ENCODE measurements at regions not wholly inside any gene's neighbourhood (a gene's known extent, or its start where the extent isn't known, plus 50 kb on each side); places are given as distances from the start of the nearest gene placed in this dataset.

DNA sequence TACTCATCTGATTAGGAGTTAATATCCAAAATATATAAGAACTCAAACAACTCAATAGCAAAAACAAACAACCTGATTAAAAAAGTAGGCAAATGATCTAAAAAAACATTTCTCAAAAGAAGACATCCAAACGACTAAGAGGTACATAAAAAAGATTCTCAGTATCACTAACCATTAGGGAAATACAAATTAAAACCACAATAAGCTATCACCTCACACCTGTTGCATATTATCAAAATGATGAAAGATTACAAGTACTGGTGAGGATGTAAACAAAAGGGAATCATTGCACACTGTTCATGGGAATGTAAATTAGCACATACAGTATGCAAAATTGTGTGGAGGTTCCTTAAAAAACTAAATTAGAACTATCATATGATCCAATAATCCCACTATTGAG is 865.5 kb downstream of the TMEM182 start:
- H3K9me3 ChIP-seq (ENCODE audit: control insufficient read depth, insufficient read depth, low read length): no peaks in the 10 kb centered on the region

DNA sequence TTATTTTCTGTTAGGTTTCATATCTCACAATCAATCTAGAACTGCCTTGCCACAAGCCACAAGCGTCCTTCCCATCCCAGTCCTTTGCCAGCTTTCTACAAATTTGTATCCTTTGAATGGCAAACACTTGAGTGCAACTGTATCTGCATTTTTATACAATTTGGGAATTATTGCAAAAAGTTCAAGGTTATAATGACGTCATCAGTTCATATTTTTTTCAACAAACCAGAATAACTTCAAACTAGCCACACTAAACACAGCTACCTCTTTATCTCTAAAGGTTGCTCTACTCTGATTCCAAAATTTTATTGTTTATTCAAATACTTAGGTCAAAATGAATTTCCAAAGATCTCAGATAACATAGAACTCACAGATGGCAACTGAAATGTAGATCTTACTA is 877.1 kb downstream of the TMEM182 start:
- no CpG with 5 or more reads among the region's 2 CpGs for WGBS (ENCODE audit: insufficient coverage, insufficient read length)
- Histone ChIP-seq H3K9me3 (ENCODE audit: control insufficient read depth, insufficient read depth, low read length) (no peaks in the 10 kb centered on the region), H3K4me1 (ENCODE audit: control insufficient read depth, insufficient read depth, low read length) (no peaks in the 10 kb centered on the region), H3K4me3 (ENCODE audit: low read length) (no peak overlapping the region), H3K36me3 (ENCODE audit: control insufficient read depth, insufficient read depth, low read length) (no peaks in the 10 kb centered on the region), H3K27me3 (ENCODE audit: control insufficient read depth, insufficient read depth, low read length) (no peaks in the 10 kb centered on the region), H3K27ac (ENCODE audit: low read length) (no peak overlapping the region)
- DNase-seq (ENCODE audit: low read depth, low spot score): no peak

More for the DNA sequence above, 865.5 kb downstream of the TMEM182 start:
- no peak overlapping the region for H3K27ac ChIP-seq (ENCODE audit: low read length)
- no CpG with 5 or more reads among the region's 1 CpG for WGBS (ENCODE audit: insufficient coverage, insufficient read length)
- H3K36me3 ChIP-seq (ENCODE audit: control insufficient read depth, insufficient read depth, low read length): no peaks in the 10 kb centered on the region
- H3K27me3 ChIP-seq (ENCODE audit: control insufficient read depth, insufficient read depth, low read length): no peaks in the 10 kb centered on the region
- H3K4me1 ChIP-seq (ENCODE audit: control insufficient read depth, insufficient read depth, low read length): no peaks in the 10 kb centered on the region
- no peak overlapping the region for H3K4me3 ChIP-seq (ENCODE audit: low read length)
- DNase-seq (ENCODE audit: low read depth, low spot score): no peak

DNA sequence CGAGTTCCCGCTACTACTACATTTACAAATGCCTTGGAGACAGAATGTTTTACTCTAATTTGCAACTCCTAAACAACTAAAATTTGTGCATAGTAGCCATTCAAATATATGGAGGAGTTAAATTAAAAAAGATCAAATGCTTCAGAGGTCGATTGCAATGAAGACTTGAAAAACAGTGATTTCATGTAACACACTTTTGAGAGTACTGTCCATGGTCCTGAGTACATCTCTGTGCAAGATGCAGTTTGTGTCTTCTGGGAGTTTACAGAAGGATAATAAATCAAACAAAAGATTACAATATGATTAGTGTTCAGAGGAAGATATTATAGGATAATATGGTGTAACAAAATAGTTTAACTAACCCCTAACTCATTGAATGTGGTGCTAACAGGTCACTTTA is 894.7 kb downstream of the TMEM182 start:
- DNase-seq (ENCODE audit: low read depth, low spot score): no peak
- WGBS (ENCODE audit: insufficient coverage, insufficient read length): no CpG with 5 or more reads among the region's 3 CpGs
- Histone ChIP-seq H3K27me3 (ENCODE audit: control insufficient read depth, insufficient read depth, low read length) (no peaks in the 10 kb centered on the region), H3K36me3 (ENCODE audit: control insufficient read depth, insufficient read depth, low read length) (no peaks in the 10 kb centered on the region), H3K4me1 (ENCODE audit: control insufficient read depth, insufficient read depth, low read length) (no peaks in the 10 kb centered on the region), H3K27ac (ENCODE audit: low read length) (no peak overlapping the region), H3K9me3 (ENCODE audit: control insufficient read depth, insufficient read depth, low read length) (no peaks in the 10 kb centered on the region), H3K4me3 (ENCODE audit: low read length) (no peak overlapping the region)

DNA sequence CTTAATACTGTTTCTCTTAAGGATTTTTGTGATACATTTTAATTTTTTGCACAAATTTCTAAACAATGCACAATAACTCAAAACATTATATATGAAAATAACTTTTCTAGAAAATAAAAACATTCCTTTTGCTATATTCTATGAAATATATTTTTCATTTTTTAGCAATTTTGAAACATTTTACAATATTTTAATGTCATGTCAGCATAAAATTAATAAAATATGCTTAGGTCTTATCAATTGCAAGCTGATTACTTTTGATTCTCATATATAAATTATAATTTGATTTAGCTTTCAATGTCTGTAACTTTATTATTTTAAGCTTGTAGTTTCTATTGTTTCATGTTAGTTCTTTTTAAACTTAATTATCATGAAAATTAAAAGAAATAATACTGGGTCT is 898.7 kb downstream of the TMEM182 start:
- Histone ChIP-seq H3K27me3 (ENCODE audit: control insufficient read depth, insufficient read depth, low read length) (no peaks in the 10 kb centered on the region), H3K4me1 (ENCODE audit: control insufficient read depth, insufficient read depth, low read length) (no peaks in the 10 kb centered on the region), H3K36me3 (ENCODE audit: control insufficient read depth, insufficient read depth, low read length) (no peaks in the 10 kb centered on the region), H3K9me3 (ENCODE audit: control insufficient read depth, insufficient read depth, low read length) (no peaks in the 10 kb centered on the region), H3K4me3 (ENCODE audit: low read length) (no peak overlapping the region), H3K27ac (ENCODE audit: low read length) (no peak overlapping the region)
- DNase-seq (ENCODE audit: low read depth, low spot score): no peak

DNA sequence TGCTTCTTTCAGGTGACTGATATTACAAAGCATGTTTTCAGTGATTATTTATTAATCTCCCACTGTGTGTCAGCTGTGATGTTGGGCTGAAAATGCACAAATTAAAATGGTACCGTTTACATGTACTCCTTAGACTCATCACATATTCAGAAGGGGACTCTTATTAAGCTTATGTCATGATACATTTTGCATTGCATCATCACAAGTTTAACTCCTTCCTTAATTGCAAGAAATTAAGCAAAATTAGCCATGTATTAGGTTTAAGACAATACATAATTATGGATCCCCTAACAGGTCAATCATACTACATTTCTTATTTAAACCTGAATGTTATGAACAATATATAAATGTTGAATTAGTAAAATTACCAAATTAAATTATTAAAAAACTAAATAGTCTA is 899.1 kb downstream of the TMEM182 start:
- H3K27ac ChIP-seq (ENCODE audit: low read length): no peak overlapping the region
- no peak for DNase-seq (ENCODE audit: low read depth, low spot score)
- WGBS (ENCODE audit: insufficient coverage, insufficient read length): no CpG with 5 or more reads among the region's 1 CpG
- H3K9me3 ChIP-seq (ENCODE audit: control insufficient read depth, insufficient read depth, low read length): no peaks in the 10 kb centered on the region
- H3K36me3 ChIP-seq (ENCODE audit: control insufficient read depth, insufficient read depth, low read length): no peaks in the 10 kb centered on the region
- no peaks in the 10 kb centered on the region for H3K4me1 ChIP-seq (ENCODE audit: control insufficient read depth, insufficient read depth, low read length)
- H3K4me3 ChIP-seq (ENCODE audit: low read length): no peak overlapping the region
- H3K27me3 ChIP-seq (ENCODE audit: control insufficient read depth, insufficient read depth, low read length): no peaks in the 10 kb centered on the region

DNA sequence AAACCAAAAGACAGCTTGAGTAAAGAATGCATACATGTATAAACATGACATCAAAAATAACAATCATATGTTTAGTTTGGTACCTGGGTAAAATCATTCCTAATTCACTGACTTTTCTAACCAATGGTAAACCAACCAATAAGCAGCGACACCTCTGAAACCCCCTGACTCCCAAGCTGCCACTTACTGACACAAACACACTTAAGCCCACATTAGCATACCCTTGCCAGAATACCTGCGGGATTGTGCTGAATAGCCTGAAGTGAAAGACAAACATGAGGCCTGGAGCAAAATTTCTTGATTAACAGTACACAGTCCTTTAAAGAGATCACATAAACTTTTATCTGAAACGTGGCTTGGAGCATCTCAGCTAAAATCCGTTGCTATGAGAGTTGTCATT is 902.9 kb downstream of the TMEM182 start:
- no peaks in the 10 kb centered on the region for H3K9me3 ChIP-seq (ENCODE audit: control insufficient read depth, insufficient read depth, low read length)
- no peaks in the 10 kb centered on the region for H3K4me1 ChIP-seq (ENCODE audit: control insufficient read depth, insufficient read depth, low read length)
- no peak for DNase-seq (ENCODE audit: low read depth, low spot score)
- no peaks in the 10 kb centered on the region for H3K36me3 ChIP-seq (ENCODE audit: control insufficient read depth, insufficient read depth, low read length)
- no peak overlapping the region for H3K4me3 ChIP-seq (ENCODE audit: low read length)
- no CpG with 5 or more reads among the region's 4 CpGs for WGBS (ENCODE audit: insufficient coverage, insufficient read length)
- H3K27ac ChIP-seq (ENCODE audit: low read length): no peak overlapping the region
- H3K27me3 ChIP-seq (ENCODE audit: control insufficient read depth, insufficient read depth, low read length): no peaks in the 10 kb centered on the region

DNA sequence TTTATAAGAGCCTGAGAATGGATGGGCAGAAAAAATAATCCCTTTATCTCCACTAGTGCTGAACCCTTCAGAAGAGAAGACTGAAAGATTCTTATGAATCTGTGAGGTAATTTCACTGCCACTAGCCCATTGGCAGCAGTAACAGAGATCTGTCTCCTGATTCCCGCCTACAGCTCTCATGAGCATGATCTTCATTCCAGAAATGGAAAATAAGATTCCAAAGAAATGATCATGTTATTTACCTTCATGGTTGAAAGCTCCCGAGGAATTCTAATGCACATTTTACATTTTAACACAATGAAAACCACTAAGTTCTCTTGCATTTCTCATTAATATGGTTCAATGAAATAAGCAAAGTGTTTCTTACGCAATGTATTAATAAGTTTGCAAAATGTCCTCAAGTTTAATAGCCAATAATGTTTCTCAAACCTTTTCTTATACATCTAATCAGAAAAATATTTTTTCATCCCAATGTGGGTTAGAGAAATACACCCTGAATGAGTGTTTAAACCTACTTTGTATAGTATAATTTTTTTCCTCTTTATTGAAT is 905.6 kb downstream of the TMEM182 start:
- no peak for DNase-seq (ENCODE audit: low read depth, low spot score)
- no CpG with 5 or more reads among the region's 3 CpGs for WGBS (ENCODE audit: insufficient coverage, insufficient read length)
- no peaks in the 10 kb centered on the region for H3K27me3 ChIP-seq (ENCODE audit: control insufficient read depth, insufficient read depth, low read length)
- H3K27ac ChIP-seq (ENCODE audit: low read length): no peak overlapping the region
- H3K36me3 ChIP-seq (ENCODE audit: control insufficient read depth, insufficient read depth, low read length): no peaks in the 10 kb centered on the region
- H3K4me3 ChIP-seq (ENCODE audit: low read length): no peak overlapping the region
- H3K9me3 ChIP-seq (ENCODE audit: control insufficient read depth, insufficient read depth, low read length): no peaks in the 10 kb centered on the region
- no peaks in the 10 kb centered on the region for H3K4me1 ChIP-seq (ENCODE audit: control insufficient read depth, insufficient read depth, low read length)

DNA sequence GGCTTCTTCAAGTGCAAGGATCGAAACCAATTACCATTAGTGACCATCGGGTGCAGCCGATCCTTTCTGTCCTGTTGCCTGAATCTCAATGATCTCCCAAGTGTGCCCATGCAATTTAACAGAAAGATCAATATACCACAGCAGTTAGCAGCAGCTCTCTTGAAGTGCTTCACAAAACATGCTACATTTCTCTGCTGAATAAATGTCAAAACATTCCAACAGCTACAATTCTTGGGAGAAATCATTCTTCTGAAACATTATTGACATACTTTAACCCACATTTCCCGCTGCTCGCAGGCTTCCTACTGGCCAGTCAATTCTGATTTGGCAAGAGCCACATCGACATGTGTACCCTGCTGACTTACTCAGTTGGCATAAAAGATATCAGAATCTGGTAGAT is 907.7 kb downstream of the TMEM182 start:
- Histone ChIP-seq H3K4me3 (ENCODE audit: low read length) (no peak overlapping the region), H3K36me3 (ENCODE audit: control insufficient read depth, insufficient read depth, low read length) (no peaks in the 10 kb centered on the region), H3K9me3 (ENCODE audit: control insufficient read depth, insufficient read depth, low read length) (no peaks in the 10 kb centered on the region), H3K4me1 (ENCODE audit: control insufficient read depth, insufficient read depth, low read length) (no peaks in the 10 kb centered on the region), H3K27me3 (ENCODE audit: control insufficient read depth, insufficient read depth, low read length) (no peaks in the 10 kb centered on the region), H3K27ac (ENCODE audit: low read length) (no peak overlapping the region)
- WGBS (ENCODE audit: insufficient coverage, insufficient read length): no CpG with 5 or more reads among the region's 6 CpGs
- DNase-seq (ENCODE audit: low read depth, low spot score): no peak

All from iPS DF 6.9 (cell line).